ENCODE measurements at regions not wholly inside any gene's neighbourhood (a gene's known extent, or its start where the extent isn't known, plus 50 kb on each side); places are given as distances from the start of the nearest gene placed in this dataset.
A peak's percentile ranks its signal among the peaks of the same experiment; 100 is the strongest.
"Not testable (repeated sequence)": the region's sequence is repeated elsewhere in the genome, so short reads cannot be mapped to it uniquely, and the experiment has no call there.

- Histone ChIP-seq H3K27ac (replicated peaks; ENCODE audit: low read length) (no peak overlapping the region), H2BK5ac (ENCODE audit: low read length) (no peak overlapping the region), H3K4me2 (ENCODE audit: insufficient read depth, low read length, poor library complexity, severe bottlenecking) (no peak overlapping the region), H3K14ac (ENCODE audit: low read length) (no peak overlapping the region), H2BK120ac (ENCODE audit: low read depth, low read length) (no peak overlapping the region), H3K27me3 (ENCODE audit: control insufficient read depth in 3 of 3, insufficient read depth in 3 of 3, low read depth in 1 of 3, low read length in 3 of 3) (no peaks in the 10 kb centered on the region), H3K4me1 (ENCODE audit: control insufficient read depth in 2 of 2, insufficient read depth in 1 of 2, low read depth in 1 of 2, low read length in 2 of 2) (no peaks in the 10 kb centered on the region), H3K4me3 (ENCODE audit: low read length in 2 of 2) (no peak overlapping the region), H3K23ac (ENCODE audit: low read depth, low read length, poor library complexity) (no peak overlapping the region), H3K9me3 (replicated peaks in 1 of 2; ENCODE audit: control insufficient read depth in 2 of 2, insufficient read depth in 1 of 2, low read depth in 1 of 2, low read length in 2 of 2) (no peaks in the 10 kb centered on the region), H3K18ac (ENCODE audit: low read length) (no peak overlapping the region), H2BK12ac (ENCODE audit: low read length) (no peak overlapping the region), H4K8ac (ENCODE audit: low read depth, low read length) (no peak overlapping the region), H3K79me1 (ENCODE audit: low read depth, low read length) (no peaks in the 10 kb centered on the region), H2BK15ac (ENCODE audit: low read length) (no peak overlapping the region), H2AFZ (ENCODE audit: low read length) (no peak overlapping the region), H4K91ac (ENCODE audit: low read depth, low read length, poor library complexity) (no peak overlapping the region), H3K36me3 (replicated peaks in 1 of 2; ENCODE audit: control insufficient read depth in 2 of 2, insufficient read depth in 2 of 2, low read length in 2 of 2) (no peaks in the 10 kb centered on the region), H2AK5ac (ENCODE audit: low read depth, low read length) (no peak overlapping the region), H3K9ac (ENCODE audit: low read depth, low read length, poor library complexity) (no peak overlapping the region), H3K4ac (ENCODE audit: low read length) (no peak overlapping the region)
- no CpG with 5 or more reads among the region's 2 CpGs for WGBS, 2 donors (ENCODE audit: extremely low coverage in 2 of 2, insufficient read length in 2 of 2, insufficient replicate concordance in 1 of 2)
- DNase-seq (ENCODE audit: low spot score): no peak
Observed at GRCh38 chr10:23648618-23649017, 209.7 kb downstream of the OTUD1 start.

- no peak overlapping the region for H2BK5ac ChIP-seq (ENCODE audit: low read length)
- DNase-seq (ENCODE audit: low spot score): peak; percentile 9
Observed at GRCh38 chr10:23656735-23657134, 217.9 kb downstream of the OTUD1 start.

GRCh38 chr10:23657677-23658076 is 218.8 kb downstream of the OTUD1 start:
- Histone ChIP-seq H3K36me3 (replicated peaks in 1 of 2; ENCODE audit: control insufficient read depth in 2 of 2, insufficient read depth in 2 of 2, low read length in 2 of 2) (no peaks in the 10 kb centered on the region), H4K8ac (ENCODE audit: low read depth, low read length) (no peak overlapping the region), H2BK12ac (ENCODE audit: low read length) (no peak overlapping the region), H3K4me2 (ENCODE audit: insufficient read depth, low read length, poor library complexity, severe bottlenecking) (no peak overlapping the region), H3K27me3 (ENCODE audit: control insufficient read depth in 3 of 3, insufficient read depth in 3 of 3, low read depth in 1 of 3, low read length in 3 of 3) (no peaks in the 10 kb centered on the region), H2BK15ac (ENCODE audit: low read length) (no peak overlapping the region), H3K79me1 (ENCODE audit: low read depth, low read length) (no peaks in the 10 kb centered on the region), H4K91ac (ENCODE audit: low read depth, low read length, poor library complexity) (no peak overlapping the region), H3K4me3 (ENCODE audit: low read length in 2 of 2) (no peak overlapping the region), H3K23ac (ENCODE audit: low read depth, low read length, poor library complexity) (no peak overlapping the region), H3K9me3 (replicated peaks in 1 of 2; ENCODE audit: control insufficient read depth in 2 of 2, insufficient read depth in 1 of 2, low read depth in 1 of 2, low read length in 2 of 2) (no peaks in the 10 kb centered on the region), H2BK120ac (ENCODE audit: low read depth, low read length) (no peak overlapping the region), H2BK5ac (ENCODE audit: low read length) (no peak overlapping the region), H2AFZ (ENCODE audit: low read length) (no peak overlapping the region), H3K4ac (ENCODE audit: low read length) (no peak overlapping the region), H3K27ac (replicated peaks; ENCODE audit: low read length) (no peak overlapping the region), H2AK5ac (ENCODE audit: low read depth, low read length) (no peak overlapping the region), H3K9ac (ENCODE audit: low read depth, low read length, poor library complexity) (no peak overlapping the region), H3K18ac (ENCODE audit: low read length) (no peak overlapping the region), H3K4me1 (ENCODE audit: control insufficient read depth in 2 of 2, insufficient read depth in 1 of 2, low read depth in 1 of 2, low read length in 2 of 2) (no peaks in the 10 kb centered on the region), H3K14ac (ENCODE audit: low read length) (no peak overlapping the region)
- no peak for DNase-seq (ENCODE audit: low spot score)

More at GRCh38 chr10:23656735-23657134, 217.9 kb downstream of the OTUD1 start:
- Histone ChIP-seq H3K18ac (ENCODE audit: low read length) (no peak overlapping the region), H3K4me1 (ENCODE audit: control insufficient read depth in 2 of 2, insufficient read depth in 1 of 2, low read depth in 1 of 2, low read length in 2 of 2) (no peaks in the 10 kb centered on the region), H3K4ac (ENCODE audit: low read length) (no peak overlapping the region), H2AK5ac (ENCODE audit: low read depth, low read length) (no peak overlapping the region), H3K9ac (ENCODE audit: low read depth, low read length, poor library complexity) (no peak overlapping the region), H3K4me3 (ENCODE audit: low read length in 2 of 2) (no peak overlapping the region), H4K8ac (ENCODE audit: low read depth, low read length) (no peak overlapping the region), H3K79me1 (ENCODE audit: low read depth, low read length) (no peaks in the 10 kb centered on the region), H3K9me3 (replicated peaks in 1 of 2; ENCODE audit: control insufficient read depth in 2 of 2, insufficient read depth in 1 of 2, low read depth in 1 of 2, low read length in 2 of 2) (no peaks in the 10 kb centered on the region), H2BK12ac (ENCODE audit: low read length) (no peak overlapping the region), H3K27ac (replicated peaks; ENCODE audit: low read length) (no peak overlapping the region), H2BK15ac (ENCODE audit: low read length) (no peak overlapping the region), H3K36me3 (replicated peaks in 1 of 2; ENCODE audit: control insufficient read depth in 2 of 2, insufficient read depth in 2 of 2, low read length in 2 of 2) (no peaks in the 10 kb centered on the region), H3K4me2 (ENCODE audit: insufficient read depth, low read length, poor library complexity, severe bottlenecking) (no peak overlapping the region), H3K23ac (ENCODE audit: low read depth, low read length, poor library complexity) (no peak overlapping the region), H2AFZ (ENCODE audit: low read length) (no peak overlapping the region), H3K14ac (ENCODE audit: low read length) (no peak overlapping the region), H4K91ac (ENCODE audit: low read depth, low read length, poor library complexity) (no peak overlapping the region), H2BK120ac (ENCODE audit: low read depth, low read length) (no peak overlapping the region), H3K27me3 (ENCODE audit: control insufficient read depth in 3 of 3, insufficient read depth in 3 of 3, low read depth in 1 of 3, low read length in 3 of 3) (no peaks in the 10 kb centered on the region)

GRCh38 chr10:23671866-23672265 is 233.0 kb downstream of the OTUD1 start:
- H3K4ac ChIP-seq (ENCODE audit: low read length); H3K27ac ChIP-seq (replicated peaks; ENCODE audit: low read length); H3K36me3 ChIP-seq (replicated peaks in 1 of 2; ENCODE audit: control insufficient read depth in 2 of 2, insufficient read depth in 2 of 2, low read length in 2 of 2); H4K8ac ChIP-seq (ENCODE audit: low read depth, low read length); H2AK5ac ChIP-seq (ENCODE audit: low read depth, low read length); H3K4me3 ChIP-seq (ENCODE audit: low read length in 2 of 2); H3K4me2 ChIP-seq (ENCODE audit: insufficient read depth, low read length, poor library complexity, severe bottlenecking); DNase-seq (ENCODE audit: low spot score); H3K9ac ChIP-seq (ENCODE audit: low read depth, low read length, poor library complexity); H3K18ac ChIP-seq (ENCODE audit: low read length); H3K23ac ChIP-seq (ENCODE audit: low read depth, low read length, poor library complexity); H3K9me3 ChIP-seq (replicated peaks in 1 of 2; ENCODE audit: control insufficient read depth in 2 of 2, insufficient read depth in 1 of 2, low read depth in 1 of 2, low read length in 2 of 2); H2BK5ac ChIP-seq (ENCODE audit: low read length); H4K91ac ChIP-seq (ENCODE audit: low read depth, low read length, poor library complexity); H2BK12ac ChIP-seq (ENCODE audit: low read length); H3K79me1 ChIP-seq (ENCODE audit: low read depth, low read length); H3K14ac ChIP-seq (ENCODE audit: low read length); H3K27me3 ChIP-seq (ENCODE audit: control insufficient read depth in 3 of 3, insufficient read depth in 3 of 3, low read depth in 1 of 3, low read length in 3 of 3); H2BK120ac ChIP-seq (ENCODE audit: low read depth, low read length); H2BK15ac ChIP-seq (ENCODE audit: low read length); H3K4me1 ChIP-seq (ENCODE audit: control insufficient read depth in 2 of 2, insufficient read depth in 1 of 2, low read depth in 1 of 2, low read length in 2 of 2): not testable (repeated sequence)
- peak overlapping the region; percentile 45 for H2AFZ ChIP-seq (ENCODE audit: low read length)
- no CpG with 5 or more reads among the region's 7 CpGs for WGBS, 2 donors (ENCODE audit: extremely low coverage in 2 of 2, insufficient read length in 2 of 2, insufficient replicate concordance in 1 of 2)
